22Rv1 (cell line): ENCODE measurements at regions not wholly inside any gene's neighbourhood (a gene's known extent, or its start where the extent isn't known, plus 50 kb on each side); places are given as distances from the start of the nearest gene placed in this dataset.

Source experiments
- ZFX ChIP-seq: fragments of 450-650 bp; IDR thresholded peaks from 2 replicates; pipeline ENCODE4 v1.6.1; 2017; ENCODE audit warnings: antibody characterized with exemption, borderline replicate concordance
- TF ChIP-seq, protein P1 (sequence below): fragments of 450-650 bp; IDR thresholded peaks from 2 replicates; pipeline ENCODE4 v1.5.1; 2017; ENCODE audit warnings: mild to moderate bottlenecking

DNA sequence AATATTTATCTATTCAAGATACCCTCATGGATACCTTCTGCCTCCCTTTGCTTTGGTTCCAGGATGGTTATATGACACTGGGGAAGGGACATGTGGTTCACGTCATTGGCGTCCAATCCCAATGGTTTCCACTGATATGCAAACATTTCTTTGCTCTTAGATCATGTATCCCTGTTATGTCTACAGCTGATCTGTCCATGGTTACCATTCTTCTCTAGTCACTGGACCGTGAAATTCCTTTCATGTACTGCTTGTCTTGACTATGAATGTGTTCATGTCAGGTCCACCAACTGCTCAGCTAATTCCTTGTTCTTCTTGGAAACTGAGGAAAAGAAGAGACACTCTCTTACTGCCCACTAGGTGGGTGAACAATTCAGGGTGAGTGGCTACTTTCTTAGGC lies 391.1 kb upstream of the ZNF608 start:
- TF ChIP-seq, protein P1, sequence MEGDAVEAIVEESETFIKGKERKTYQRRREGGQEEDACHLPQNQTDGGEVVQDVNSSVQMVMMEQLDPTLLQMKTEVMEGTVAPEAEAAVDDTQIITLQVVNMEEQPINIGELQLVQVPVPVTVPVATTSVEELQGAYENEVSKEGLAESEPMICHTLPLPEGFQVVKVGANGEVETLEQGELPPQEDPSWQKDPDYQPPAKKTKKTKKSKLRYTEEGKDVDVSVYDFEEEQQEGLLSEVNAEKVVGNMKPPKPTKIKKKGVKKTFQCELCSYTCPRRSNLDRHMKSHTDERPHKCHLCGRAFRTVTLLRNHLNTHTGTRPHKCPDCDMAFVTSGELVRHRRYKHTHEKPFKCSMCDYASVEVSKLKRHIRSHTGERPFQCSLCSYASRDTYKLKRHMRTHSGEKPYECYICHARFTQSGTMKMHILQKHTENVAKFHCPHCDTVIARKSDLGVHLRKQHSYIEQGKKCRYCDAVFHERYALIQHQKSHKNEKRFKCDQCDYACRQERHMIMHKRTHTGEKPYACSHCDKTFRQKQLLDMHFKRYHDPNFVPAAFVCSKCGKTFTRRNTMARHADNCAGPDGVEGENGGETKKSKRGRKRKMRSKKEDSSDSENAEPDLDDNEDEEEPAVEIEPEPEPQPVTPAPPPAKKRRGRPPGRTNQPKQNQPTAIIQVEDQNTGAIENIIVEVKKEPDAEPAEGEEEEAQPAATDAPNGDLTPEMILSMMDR: no peak
- TF ChIP-seq ZFX: no peak
